K562 (cell line): ENCODE measurements at regions not wholly inside any gene's neighbourhood (a gene's known extent, or its start where the extent isn't known, plus 50 kb on each side); places are given as distances from the start of the nearest gene placed in this dataset.

Experiments
- KAT8 ChIP-seq: fragments of 450-650 bp; IDR thresholded peaks from 2 replicates; pipeline ENCODE4 v1.6.1; 2016; ENCODE audit warnings: low read depth, mild to moderate bottlenecking
- NFIC ChIP-seq: fragments of 450-650 bp; IDR thresholded peaks from 2 replicates; pipeline ENCODE4 v1.6.1; 2017; ENCODE audit warnings: mild to moderate bottlenecking, inconsistent platforms
- TF ChIP-seq, protein P1 (sequence below), 2 experiments: fragments of 200-800 bp in 1 of 2; sonication (Bioruptor generic) in 1 of 2; sonication (generic) in 1 of 2; formaldehyde crosslinking in 1 of 2; IDR thresholded peaks in 1 of 2; conservative IDR thresholded peaks in 1 of 2; 2 replicates each; pipeline versions ENCODE4 v1.5.0 to v1.6.1; 2016 to 2020; ENCODE audit warnings: missing compliant biosample characterization in 1 of 2, missing genetic modification characterization in 1 of 2, missing genetic modification reagents in 1 of 2

DNA sequence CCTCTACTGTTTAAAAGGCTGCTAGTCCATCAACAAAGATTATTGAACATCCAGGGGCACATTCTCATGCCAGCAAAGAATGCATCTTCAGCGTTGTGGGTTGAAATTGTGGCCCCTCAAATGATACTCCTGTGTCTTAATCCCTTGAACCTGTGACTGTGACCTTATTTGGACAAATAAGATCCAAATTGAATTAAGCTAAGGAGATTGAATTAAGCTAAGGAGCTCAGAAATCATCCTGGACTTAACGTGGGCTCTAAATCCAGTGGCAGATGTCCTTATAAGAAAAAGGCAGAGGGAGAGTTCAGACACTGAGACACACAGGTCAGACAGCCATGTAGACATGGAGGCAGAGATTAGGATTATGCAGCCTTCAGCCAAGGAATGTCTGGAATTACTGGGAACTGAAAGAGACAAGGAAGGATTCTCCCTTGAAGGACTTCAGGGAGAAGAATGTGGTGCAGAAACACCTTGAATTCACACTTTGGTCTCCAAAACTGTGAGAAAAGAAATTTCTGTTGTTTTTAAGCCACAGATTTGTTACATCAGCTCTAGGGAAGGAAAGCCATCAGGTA, 57.3 kb upstream of the SLC24A5 start:
- TF ChIP-seq, protein P1, sequence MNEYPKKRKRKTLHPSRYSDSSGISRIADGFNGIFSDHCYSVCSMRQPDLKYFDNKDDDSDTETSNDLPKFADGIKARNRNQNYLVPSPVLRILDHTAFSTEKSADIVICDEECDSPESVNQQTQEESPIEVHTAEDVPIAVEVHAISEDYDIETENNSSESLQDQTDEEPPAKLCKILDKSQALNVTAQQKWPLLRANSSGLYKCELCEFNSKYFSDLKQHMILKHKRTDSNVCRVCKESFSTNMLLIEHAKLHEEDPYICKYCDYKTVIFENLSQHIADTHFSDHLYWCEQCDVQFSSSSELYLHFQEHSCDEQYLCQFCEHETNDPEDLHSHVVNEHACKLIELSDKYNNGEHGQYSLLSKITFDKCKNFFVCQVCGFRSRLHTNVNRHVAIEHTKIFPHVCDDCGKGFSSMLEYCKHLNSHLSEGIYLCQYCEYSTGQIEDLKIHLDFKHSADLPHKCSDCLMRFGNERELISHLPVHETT (CRISPR knock-in tag; conservative IDR thresholded peaks at IDR 0.05 in 1 of 2, IDR thresholded peaks at IDR 0.05 in 1 of 2), result no peak
- TF ChIP-seq KAT8, result no peak
- no peak for TF ChIP-seq NFIC
